ENCODE measurements at regions not wholly inside any gene's neighbourhood (a gene's known extent, or its start where the extent isn't known, plus 50 kb on each side); places are given as distances from the start of the nearest gene placed in this dataset.
"Not testable (repeated sequence)": the region's sequence is repeated elsewhere in the genome, so short reads cannot be mapped to it uniquely, and the experiment has no call there.

DNA sequence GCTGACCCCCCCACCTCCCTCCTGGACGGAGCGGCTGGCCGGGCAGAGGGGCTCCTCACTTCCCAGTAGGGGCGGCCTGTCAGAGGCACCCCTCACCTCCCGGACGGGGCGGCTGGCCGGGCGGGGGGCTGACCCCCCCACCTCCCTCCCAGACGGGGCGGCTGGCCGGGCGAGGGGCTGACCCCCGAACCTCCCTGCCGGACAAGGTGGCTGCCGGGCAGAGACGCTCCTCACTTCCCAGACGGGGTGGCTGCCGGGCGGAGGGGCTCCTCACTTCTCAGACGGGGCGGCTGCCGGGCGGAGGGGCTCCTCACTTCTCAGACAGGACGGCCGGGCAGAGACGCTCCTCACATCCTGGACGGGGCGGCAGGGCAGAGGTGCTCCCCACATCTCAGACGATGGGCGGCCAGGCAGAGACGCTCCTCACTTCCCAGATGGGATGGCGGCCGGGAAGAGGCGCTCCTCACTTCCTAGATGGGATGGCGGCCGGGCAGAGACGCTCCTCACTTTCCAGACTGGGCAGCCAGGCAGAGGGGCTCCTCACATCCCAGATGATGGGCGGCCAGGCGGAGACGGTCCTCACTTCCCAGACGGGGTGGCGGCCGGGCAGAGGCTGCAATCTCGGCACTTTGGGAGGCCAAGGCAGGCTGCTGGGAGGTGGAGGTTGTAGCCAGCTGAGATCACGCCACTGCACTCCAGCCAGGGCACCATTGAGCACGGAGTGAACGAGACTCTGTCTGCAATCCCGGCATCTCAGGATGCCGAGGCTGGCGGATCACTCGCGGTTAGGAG lies 66.2 kb upstream of the PAPPA2 start:
- DNase-seq (ENCODE audit: low spot score) = not testable (repeated sequence)

DNA sequence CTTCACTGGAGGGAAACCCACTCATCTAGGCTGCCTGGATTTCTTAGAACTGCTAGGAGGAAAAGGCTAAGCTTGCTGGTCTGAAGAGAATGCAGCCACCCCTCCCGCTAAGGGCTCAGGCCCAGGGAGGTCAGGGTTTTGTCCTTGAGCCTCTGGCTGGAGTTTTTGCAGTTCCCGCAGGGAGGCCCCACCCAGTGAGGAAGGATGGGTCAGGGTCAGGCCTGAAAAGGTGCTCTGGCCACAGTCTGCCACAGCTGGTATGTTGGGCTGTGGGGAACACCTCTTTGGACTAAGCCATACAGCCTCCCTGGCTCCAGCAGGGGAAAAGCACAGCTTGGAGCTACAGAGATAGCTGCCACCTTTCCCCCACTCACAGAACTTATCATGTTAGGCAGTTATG lies 71.4 kb upstream of the PAPPA2 start:
- no peak for DNase-seq (ENCODE audit: low spot score)

DNA sequence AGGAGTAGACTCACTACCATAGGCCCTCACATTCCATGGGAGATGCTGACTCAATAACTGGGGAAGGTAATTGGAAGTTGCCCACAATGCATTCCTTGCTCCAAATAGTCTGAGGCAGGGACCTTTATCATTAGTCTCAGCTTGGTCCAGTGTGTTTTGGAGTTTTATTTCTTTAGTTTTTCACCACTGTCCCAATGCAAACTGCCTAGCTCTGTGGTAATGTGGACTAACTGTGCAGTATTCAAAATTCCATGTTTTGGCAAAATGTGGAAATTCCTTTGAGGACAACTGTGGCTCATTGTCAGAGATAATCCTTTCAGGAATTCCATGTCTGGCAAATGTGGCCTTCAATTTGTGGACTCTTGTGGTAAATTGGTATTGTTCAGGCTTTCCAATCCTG lies 78.1 kb upstream of the PAPPA2 start:
- DNase-seq (ENCODE audit: low spot score) = no peak

DNA sequence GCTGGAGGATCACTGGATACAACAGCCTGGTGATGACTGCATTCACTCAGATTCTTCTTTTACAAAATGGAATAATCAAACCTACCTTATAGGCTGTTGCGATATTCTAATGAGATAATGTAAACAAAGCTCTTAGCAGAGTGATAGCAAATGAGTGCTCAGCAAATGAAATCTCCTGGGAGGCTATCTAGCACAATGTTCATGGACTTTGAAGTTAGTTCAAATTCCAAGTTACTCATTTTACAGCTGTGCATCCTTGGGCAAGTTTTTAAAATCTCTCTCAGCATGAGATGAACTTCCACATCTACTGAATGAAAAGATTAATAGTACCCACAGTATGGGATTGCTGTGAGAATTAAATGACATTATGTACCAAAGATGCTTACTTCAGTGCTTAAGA lies 80.8 kb upstream of the PAPPA2 start:
- no peak for DNase-seq (ENCODE audit: low spot score)

DNA sequence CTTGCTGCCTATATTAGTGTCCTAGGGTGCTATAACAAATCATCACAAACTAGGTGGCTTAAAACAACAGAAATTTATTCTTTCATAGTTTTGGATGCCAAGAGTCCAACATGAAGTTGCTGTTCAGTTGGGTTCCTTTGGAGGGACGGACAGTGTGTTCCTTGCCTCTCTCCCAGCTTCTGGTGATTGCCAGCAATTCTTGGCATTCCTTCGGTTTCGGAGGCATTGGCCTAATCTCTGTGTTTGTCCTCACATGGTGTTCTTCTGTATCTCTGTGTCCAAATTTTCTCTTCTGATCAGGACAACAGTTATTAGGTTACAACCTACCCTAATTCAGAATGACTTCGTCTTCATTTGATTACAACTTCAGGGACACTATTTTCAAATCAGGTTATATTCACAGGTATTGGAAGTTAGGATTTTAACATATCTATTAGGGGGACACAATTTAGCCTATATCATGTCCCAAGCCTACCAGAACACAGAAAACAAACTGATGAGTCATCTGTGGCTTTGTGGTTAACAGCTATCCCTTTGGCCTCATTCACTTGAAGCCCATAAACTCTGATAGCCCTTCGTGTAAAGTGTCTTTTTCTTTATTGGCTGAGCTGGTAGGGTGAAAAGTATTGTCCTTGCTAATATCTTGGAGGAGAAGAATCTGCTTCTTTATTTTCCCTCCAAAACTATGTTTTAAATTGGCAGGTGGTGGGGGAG lies 83.2 kb upstream of the PAPPA2 start:
- DNase-seq (ENCODE audit: low spot score) = no peak

DNA sequence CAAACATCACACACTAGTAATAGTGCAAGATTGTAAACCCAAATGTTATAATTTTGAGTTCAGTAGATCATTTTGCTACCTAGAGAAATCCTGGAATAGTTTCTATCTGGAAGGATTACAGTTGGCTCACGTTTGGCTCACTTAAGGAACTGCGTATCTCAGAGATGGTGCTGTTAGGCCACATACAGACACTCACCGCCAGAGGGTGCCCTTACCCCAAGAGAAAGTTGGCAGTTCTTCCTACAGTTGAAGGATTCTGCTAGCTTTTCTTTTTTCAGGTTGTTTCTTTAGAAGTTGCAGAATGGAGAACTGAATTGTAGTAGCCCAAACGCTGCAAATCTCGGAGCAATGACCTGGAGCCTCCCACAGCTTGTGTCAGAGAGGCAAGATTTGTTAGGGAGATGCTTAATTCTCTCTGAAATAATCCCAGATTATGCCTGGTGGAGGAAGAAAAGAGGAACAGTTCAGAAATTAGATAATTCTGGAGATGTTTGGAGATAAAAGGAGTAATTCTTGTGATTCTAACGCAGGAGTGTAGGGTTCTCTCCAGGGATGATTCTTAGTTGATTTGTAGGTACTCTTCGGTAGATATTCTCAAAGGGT lies 87.9 kb upstream of the PAPPA2 start:
- DNase-seq (ENCODE audit: low spot score) = peak; percentile 78

DNA sequence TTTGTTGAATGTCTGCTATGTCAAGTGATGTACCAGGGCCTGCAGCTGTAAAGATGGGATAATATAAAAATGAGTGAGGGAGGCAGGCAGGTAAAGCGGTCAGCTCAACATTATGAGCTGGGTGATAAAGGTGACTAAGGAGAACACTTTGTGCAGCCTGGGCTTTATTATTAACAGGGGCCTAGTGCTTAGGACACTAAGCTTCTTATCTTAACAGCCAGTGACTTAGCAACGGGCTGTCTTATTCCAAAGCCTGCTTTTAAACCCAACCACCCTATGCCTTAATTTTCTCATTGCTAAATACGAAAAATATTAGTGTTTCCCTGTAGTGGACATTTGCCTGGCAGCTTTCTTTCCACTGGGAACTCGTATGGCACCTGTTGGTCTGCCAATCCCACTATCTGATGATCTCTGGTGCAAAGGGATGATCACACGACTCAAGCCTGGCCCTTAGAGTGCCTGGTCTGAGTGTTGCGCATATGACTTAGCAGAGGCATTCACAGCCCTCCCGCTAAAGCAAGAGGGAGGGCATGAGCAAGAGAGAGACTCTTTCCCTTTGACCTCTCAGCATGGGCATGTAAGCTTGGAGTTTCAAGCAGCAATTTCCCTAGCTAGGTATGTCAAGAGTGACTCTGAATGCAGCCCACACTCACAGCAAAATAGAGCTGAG lies 98.6 kb upstream of the PAPPA2 start:
- no peak for DNase-seq (ENCODE audit: low spot score)

DNA sequence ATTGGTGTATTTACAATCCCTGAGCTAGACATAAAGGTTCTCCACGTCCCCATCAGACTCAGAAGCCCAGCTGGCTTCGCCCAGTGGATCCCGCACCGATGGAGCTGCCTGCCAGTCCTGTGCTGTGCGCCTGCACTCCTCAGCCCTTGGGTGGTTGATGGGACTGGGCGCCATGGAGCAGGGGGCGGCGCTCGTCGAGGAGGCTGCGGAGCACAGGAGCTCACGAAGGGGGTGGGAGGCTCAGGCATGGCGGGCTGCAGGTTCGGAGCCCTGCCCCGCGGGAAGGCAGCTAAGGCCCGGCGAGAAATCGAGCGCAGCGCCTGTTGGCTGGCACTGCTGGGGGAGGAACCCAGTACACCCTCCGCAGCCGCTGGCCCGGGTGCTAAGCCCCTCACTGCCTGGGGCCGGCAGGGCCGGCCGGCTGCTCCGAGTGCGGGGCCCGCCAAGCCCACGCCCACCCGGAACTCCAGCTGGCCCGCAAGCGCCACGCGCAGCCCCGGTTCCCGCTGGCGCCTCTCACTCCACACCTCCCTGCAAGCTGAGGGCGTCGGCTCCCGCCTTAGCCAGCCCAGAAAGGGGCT lies 113.8 kb upstream of the PAPPA2 start:
- DNase-seq (ENCODE audit: low spot score) = not testable (repeated sequence)

DNA sequence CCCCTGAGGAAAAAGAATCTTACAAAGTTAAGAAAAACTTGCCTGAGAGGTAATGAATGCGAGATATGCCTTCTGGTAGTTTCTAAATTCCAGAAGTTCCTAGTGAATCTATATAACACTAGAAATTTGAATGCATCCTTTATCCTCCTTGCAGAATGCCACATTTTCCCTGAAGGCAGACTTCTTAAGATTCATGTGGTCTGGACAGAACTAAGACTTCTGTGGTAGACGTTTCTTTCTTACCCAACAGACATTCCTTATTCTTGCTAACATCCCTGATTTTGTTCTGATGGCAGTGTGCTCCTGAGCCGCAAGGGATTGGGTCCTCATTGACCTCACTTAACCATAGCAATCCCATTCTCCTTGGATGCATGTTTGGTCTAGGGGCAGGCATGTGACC lies 121.3 kb upstream of the PAPPA2 start:
- no peak for DNase-seq (ENCODE audit: low spot score)

DNA sequence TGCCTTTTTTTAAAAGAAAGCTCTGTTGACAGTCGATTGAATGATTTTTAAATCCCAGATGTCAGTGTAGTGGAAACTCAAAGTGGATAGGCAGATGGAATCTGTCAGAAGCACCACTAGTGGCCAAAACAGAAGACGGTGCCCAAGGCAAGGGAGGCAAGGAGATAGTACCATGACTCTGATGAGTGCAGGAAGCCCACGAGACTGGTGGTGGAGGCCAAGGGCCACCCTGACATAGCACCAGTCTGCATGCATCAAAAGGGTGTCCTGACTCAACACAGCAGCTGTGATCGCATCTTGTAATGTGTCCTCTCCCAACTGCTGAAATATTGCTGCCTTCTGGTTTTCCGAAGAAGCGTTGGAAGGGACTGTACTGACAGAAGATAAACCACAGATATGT lies 124.1 kb upstream of the PAPPA2 start:
- no peak for DNase-seq (ENCODE audit: low spot score)

DNA sequence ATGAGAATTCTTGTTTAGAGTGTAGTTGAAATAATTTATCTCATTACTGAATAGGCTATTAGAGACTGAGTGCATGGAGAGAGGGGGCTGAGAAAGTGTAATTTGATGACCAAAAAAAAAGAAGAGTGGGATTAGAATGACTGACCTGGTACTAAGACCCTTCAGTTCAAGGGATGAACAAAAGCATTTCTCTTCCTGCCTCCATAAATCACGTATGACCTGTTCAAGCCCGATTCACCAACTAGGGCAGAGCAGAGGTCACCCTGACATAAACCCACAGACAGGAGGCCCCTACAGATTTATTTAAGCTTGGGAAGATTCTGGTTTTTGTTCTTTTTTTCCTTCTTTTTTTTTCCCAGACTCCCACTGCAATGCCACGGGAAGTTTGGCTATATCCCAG lies 123.7 kb upstream of the COP1 start:
- DNase-seq (ENCODE audit: low spot score) = no peak

DNA sequence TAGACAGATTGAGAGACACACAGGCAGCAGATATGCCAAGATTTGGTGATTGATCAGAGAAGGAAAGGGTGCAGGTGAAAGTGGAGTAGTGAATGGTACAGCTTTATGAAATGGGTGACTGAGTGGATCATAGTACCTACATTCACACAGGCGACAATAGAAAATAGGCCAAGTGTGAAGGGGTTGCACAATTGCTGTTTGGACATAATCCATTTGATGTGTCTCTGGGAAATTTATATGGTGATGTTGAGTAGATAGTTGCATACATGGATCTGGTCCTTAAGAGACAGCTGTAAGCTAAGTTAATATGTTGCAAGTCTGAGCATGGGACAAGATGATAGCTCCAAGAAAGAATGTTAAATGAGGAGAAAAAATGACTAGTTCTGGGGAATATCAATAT lies 118.6 kb upstream of the COP1 start:
- DNase-seq (ENCODE audit: low spot score) = no peak

DNA sequence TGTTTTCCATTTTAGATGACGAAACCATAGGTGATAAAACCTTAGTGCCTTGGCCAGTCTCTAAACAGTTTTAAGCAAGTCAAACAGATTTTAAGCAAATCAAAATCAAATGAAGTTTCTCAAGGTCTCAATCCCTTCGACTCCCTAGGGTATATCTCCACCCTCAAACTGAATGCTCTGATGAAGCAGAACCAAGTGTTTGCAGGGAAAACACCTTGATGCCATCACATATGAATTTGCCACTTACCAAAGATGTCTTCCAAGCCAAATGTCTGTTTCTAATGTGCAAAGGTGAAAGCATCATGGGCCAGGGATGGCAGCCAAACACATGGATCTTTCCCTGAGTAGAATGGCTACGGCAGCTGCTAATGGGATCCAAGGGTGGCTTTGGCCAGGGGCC lies 116.4 kb upstream of the COP1 start:
- DNase-seq (ENCODE audit: low spot score) = no peak

DNA sequence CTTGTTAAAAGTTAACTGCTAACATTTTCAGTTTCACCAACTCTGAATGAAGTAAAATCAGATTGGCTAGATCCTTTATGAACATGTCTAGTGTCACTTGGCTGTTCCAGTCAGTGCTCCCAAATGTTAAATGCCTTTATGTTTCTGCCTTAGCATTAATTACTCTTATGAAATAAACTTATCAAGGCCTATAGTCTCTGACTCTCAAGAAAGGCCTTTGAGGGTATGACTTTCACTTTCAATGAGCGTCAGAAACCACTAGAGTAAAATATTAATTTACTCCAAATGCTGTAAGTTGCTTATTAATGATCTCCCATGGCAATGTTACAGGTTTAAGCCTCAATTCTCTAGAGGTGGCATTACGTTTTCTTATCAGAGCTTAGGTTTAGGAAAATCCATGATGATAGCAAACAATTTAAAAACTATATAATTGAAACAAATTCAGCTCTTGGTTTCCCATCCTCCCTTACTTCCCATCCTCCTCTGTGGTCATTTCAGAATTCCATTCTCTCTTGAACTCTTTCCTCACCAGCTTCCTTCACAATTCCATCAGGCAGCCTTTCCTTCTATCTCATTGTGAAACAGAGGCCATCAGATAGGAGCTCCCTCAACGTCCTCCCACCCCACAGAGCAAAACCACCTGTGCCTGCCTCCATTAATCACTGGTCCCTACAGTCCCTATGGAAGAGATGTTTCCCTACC lies 108.6 kb upstream of the COP1 start:
- DNase-seq (ENCODE audit: low spot score) = no peak

DNA sequence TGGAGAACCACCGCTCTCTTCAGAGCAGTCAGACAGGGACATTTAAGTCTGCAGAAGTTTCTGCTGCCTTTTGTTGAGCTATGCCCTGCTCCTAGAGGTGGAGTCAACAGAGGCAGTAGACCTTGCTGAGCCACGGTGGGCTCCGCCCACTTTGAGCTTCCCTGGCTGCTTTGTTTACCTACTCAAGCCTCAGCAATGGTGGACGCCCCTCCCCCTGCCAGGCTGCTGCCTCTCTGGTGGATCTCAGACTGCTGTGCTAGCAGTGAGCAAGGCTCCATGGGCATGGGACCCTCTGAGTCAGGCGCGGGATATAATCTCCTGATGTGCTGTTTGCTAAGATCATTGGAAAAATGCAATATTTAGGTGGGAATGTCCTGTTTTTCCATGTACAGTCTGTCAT lies 89.5 kb upstream of the COP1 start:
- not testable (repeated sequence) for DNase-seq (ENCODE audit: low spot score)

DNA sequence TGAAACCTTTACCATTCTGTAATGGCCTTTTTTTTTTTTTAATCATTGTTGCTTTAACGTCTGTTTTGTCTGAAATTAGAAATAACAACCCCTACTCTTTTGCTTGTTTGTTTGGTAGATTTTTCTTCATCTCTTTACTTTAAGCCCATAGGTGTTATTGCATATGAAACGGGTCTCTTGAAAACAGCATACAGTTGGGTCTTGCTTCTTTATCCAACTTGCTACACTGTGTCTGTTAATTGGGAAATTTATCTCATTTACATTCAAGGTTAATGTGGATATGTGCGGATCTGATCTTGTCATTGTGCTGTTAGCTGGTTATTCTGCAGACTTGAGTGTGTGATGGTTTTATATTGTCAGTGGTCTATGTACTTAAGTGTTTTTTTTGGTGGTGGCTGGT lies 78.9 kb upstream of the COP1 start:
- no peak for DNase-seq (ENCODE audit: low spot score)

DNA sequence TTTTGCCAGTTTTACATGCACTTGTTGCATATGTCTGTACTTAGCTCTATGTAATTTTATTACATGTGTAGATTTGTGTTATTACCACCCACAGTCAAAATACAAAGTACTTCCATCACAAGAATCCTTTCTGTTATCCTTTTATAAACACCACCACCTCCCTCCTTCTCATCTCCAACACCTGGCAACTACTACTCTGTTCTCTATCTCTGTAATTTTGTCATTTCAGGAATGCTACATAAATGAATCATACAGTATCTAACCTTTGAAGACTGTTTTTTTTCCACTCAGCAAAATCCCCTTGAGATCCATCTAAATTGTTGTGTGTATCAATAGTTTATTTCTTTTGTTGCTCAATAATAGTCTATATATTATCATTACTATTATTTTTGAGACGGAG lies 64.5 kb upstream of the COP1 start:
- no peak for DNase-seq (ENCODE audit: low spot score)
